ENCODE measurements at regions not wholly inside any gene's neighbourhood (a gene's known extent, or its start where the extent isn't known, plus 50 kb on each side); places are given as distances from the start of the nearest gene placed in this dataset.

GRCh38 chr5:166282939-166283338 is 2008.5 kb upstream of the WWC1 start:
- TF ChIP-seq ESRRA (CRISPR knock-in tag; IDR thresholded peaks at IDR 0.05; ENCODE audit: borderline replicate concordance) (no peak), ATF6 (CRISPR knock-in tag; IDR thresholded peaks at IDR 0.05) (no peak), USF1 (CRISPR knock-in tag; IDR thresholded peaks at IDR 0.05) (no peak), JUN (CRISPR knock-in tag; IDR thresholded peaks at IDR 0.05) (no peak), CTCF (IDR thresholded peaks at IDR 0.05) (no peak)
